ENCODE measurements at regions not wholly inside any gene's neighbourhood (a gene's known extent, or its start where the extent isn't known, plus 50 kb on each side); places are given as distances from the start of the nearest gene placed in this dataset.

GRCh38 chr4:66160606-66161005 lies 490.3 kb upstream of the EPHA5 start:
- TF ChIP-seq POLR2A (IDR thresholded peaks at IDR 0.05), result no peak
- no peak for TF ChIP-seq POLR2AphosphoS5 (IDR thresholded peaks at IDR 0.05)
- no peak for TF ChIP-seq CTCF (IDR thresholded peaks at IDR 0.05)
- no peak for TF ChIP-seq EP300 (IDR thresholded peaks at IDR 0.05)
- Histone ChIP-seq H3K27me3 (no peaks in the 10 kb centered on the region), H3K4me1 (no peaks in the 10 kb centered on the region), H3K27ac (no peak overlapping the region), H3K9me3 (peaks cover 0 to 19% (median 10%) of the 10 kb centered on the region in 4 donors), H3K4me3 (no peak overlapping the region), H3K36me3 (no peaks in the 10 kb centered on the region)
- DNase-seq, result no peak
- intact Hi-C loops (cut with DNase I; ENCODE audit: low total_unique reads), result no loop called here
- 68 to 87% (median 84%) methylated on average over 1 of the region's 1 CpG for WGBS, 5 donors

DNA sequence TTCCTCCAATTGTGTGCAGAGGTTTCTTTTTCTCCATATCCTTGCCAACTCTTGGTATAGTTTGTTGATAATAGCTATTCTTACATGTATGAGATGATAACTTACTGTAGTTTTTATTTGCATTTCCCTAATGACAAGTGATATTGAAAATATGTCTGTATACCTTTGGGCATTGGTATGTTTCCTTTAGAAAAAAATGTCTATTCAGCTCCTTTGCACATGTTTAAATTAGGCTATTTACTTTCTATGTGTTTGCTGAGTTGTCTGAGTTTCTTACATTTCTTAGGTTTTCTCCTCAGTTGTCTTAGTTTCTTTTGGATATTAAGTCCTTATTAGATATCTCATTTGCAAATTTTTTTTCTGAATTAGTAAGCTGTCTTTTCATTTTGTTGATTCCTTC lies 487.3 kb upstream of the EPHA5 start:
- TF ChIP-seq CTCF (IDR thresholded peaks at IDR 0.05), result no peak
- TF ChIP-seq EP300 (IDR thresholded peaks at IDR 0.05), result no peak
- no peak for TF ChIP-seq POLR2AphosphoS5 (IDR thresholded peaks at IDR 0.05)
- no peak for TF ChIP-seq POLR2A (IDR thresholded peaks at IDR 0.05)
- Histone ChIP-seq H3K4me1 (no peaks in the 10 kb centered on the region), H3K9me3 (no peaks in the 10 kb centered on the region), H3K27ac (no peak overlapping the region), H3K36me3 (no peaks in the 10 kb centered on the region), H3K4me3 (no peak overlapping the region), H3K27me3 (no peaks in the 10 kb centered on the region)
- DNase-seq, result no peak
- intact Hi-C loops (cut with DNase I; ENCODE audit: low total_unique reads), result no loop called here

DNA sequence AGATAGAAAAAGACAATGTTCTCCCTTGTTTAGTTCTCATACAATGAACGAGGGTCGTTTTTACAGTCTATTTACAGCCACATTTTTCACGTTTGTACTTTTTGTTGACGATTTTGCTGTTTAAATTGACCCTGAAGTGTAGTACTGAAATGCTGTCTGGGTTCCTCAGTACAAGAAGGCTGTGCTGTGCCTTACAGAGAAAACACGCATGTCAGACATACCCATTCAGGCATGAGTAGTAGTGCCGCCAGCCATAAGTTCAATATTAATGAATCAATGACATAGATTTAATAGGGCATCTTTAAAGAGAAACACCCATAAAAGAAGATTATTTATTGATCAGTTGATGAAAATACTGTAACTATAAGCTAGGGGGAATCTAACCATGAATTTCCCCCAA lies 459.8 kb upstream of the EPHA5 start:
- DNase-seq, result no peak
- Histone ChIP-seq H3K36me3 (no peaks in the 10 kb centered on the region), H3K27me3 (no peaks in the 10 kb centered on the region), H3K27ac (no peak overlapping the region), H3K9me3 (no peaks in the 10 kb centered on the region), H3K4me3 (no peak overlapping the region), H3K4me1 (no peaks in the 10 kb centered on the region)
- intact Hi-C loops (cut with DNase I; ENCODE audit: low total_unique reads), result no loop called here
- WGBS, 5 donors, result 61 to 72% (median 67%) methylated on average over 6 of the region's 6 CpGs
- TF ChIP-seq EP300 (IDR thresholded peaks at IDR 0.05) (no peak), POLR2A (IDR thresholded peaks at IDR 0.05) (no peak), CTCF (IDR thresholded peaks at IDR 0.05) (no peak), POLR2AphosphoS5 (IDR thresholded peaks at IDR 0.05) (no peak)

DNA sequence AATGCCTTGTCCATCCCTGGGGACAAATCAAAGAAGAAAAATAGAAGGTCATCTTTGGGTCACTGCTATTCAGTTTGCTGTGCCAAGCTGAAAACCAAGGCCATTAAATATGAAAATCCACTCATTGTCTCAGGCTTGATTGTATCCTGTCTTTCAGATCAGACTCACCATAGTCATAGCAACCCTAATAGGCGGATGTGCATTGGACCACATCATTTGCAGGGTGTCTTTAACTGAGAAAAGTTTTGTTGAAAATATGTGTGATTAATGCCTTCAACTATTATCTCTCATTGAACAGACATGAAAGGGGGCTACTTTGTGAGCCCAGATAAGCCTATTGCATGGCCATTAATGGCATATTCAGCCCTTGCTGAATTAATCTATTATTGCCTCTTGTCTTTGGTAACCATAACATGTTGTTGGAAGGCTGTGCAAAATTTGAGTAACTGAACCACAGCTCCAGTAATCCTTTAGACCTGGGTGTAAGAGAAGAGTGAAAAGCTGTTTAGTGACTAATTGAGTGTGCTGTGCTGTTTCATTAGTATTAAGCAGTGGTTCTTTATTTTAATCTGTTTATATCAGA lies 453.6 kb upstream of the EPHA5 start:
- 67 to 97% (median 69%) methylated on average over 1 of the region's 1 CpG for WGBS, 5 donors
- H3K4me3 ChIP-seq, result no peak overlapping the region
- DNase-seq, result no peak
- H3K27ac ChIP-seq, result no peak overlapping the region
- intact Hi-C loops (cut with DNase I; ENCODE audit: low total_unique reads), result no loop called here
- no peaks in the 10 kb centered on the region for H3K9me3 ChIP-seq
- H3K27me3 ChIP-seq, result no peaks in the 10 kb centered on the region
- no peaks in the 10 kb centered on the region for H3K36me3 ChIP-seq
- no peaks in the 10 kb centered on the region for H3K4me1 ChIP-seq
- TF ChIP-seq POLR2A (IDR thresholded peaks at IDR 0.05) (no peak), CTCF (IDR thresholded peaks at IDR 0.05) (no peak), POLR2AphosphoS5 (IDR thresholded peaks at IDR 0.05) (no peak), EP300 (IDR thresholded peaks at IDR 0.05) (no peak)
